Activated naive CD4-positive, alpha-beta T cell treated with anti-CD3 and anti-CD28 coated beads, Interleukin-2, amount 10 ng/mL, durations not matched to agents 7 days and 5 days (primary cell): ENCODE measurements at regions not wholly inside any gene's neighbourhood (a gene's known extent, or its start where the extent isn't known, plus 50 kb on each side); places are given as distances from the start of the nearest gene placed in this dataset.

ENCODE experiments used
- CTCF ChIA-PET: fragments of 350-600 bp; sonication (Branson Sonifier 250); formaldehyde crosslinking; loops from one replicate; lab custom pipeline; 2021; ENCODE audit warnings: antibody characterized with exemption; lab: Charles Lee
- DNase-seq: peaks from one replicate; pipeline ENCODE4 v3.0.0-alpha.2; 2020
- H3K27ac Mint-ChIP-seq: one replicate; pipeline ENCODE4 v1.8.0; 2021; ENCODE audit warnings: mild to moderate bottlenecking, moderate library complexity, mixed read lengths
- H3K27me3 Mint-ChIP-seq: one replicate; pipeline ENCODE4 v1.8.0; 2021; ENCODE audit warnings: mild to moderate bottlenecking, mixed read lengths
- H3K36me3 Mint-ChIP-seq: one replicate; pipeline ENCODE4 v1.8.0; 2021; ENCODE audit warnings: mixed read lengths
- H3K4me1 Mint-ChIP-seq: one replicate; pipeline ENCODE4 v1.8.0; 2021; ENCODE audit warnings: mixed read lengths
- H3K4me3 Mint-ChIP-seq: one replicate; pipeline ENCODE4 v1.8.0; 2021; ENCODE audit warnings: mild to moderate bottlenecking, moderate library complexity, mixed read lengths
- H3K9me3 Mint-ChIP-seq: one replicate; pipeline ENCODE4 v1.8.0; 2021; ENCODE audit warnings: mixed read lengths

DNA sequence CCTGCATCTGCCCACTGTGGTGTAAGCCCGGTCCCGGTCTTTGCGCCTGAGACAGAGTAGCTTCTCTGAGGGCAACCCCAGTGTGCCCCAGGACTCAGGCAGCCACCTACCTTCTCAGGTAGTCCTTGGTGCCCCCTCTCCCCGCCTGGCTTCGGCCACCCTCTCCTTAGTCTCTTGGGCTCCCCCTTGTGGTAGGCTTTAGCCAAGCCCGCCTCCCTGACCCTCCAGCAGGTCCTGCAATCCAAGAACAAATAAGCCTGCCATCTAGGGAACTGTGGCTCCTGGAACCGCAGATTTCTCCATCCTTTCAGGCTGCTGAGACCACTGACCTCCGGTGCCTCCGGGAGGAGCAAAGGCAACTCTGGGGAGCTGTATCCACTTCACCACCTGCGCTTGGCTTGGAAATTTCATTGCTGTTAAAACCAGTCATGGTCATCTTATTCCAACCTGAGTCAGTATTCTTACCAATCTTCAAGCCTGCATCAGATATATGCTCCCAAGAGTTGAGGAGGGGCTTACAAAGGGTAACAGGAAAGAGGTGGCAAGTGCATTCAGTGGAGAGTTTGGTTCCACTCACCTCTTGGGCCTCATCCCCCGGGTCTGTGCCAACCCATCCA lies 52.8 kb upstream of the TENM4 start:
- Mint-ChIP-seq H3K9me3 (peaks cover 2% of the 10 kb centered on the region), H3K4me3 (no peak overlapping the region), H3K27me3 (no peaks in the 10 kb centered on the region), H3K4me1 (no peaks in the 10 kb centered on the region), H3K36me3 (no peaks in the 10 kb centered on the region), H3K27ac (no peak overlapping the region)
- DNase-seq = peak; percentile 53
- CTCF ChIA-PET = interaction anchor here (1.1 to 3.1 kb wide), 5 partner anchors 9 to 849 kb away, joined by 3 to 13 read pairs (median 4); no protein-coding TSS in a partner anchor

DNA sequence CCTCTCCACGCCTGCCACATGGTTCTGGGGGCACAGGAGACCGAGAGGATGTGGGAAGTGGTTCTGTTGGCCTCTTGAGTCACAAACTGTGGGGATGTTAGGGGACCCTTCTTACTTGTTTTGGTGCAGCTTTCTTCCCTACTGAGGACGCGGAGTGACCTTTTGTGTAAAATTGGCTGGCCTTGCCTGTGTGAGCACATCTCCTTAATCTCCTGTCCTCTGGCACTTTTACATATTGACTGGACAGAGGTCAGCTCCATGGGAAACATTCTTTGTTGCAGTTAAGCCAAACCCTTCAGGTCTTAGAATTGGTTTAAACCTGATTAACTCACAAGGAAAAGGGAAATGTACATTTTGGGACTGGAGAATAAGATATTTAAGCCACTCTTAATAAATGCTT lies 51.2 kb upstream of the TENM4 start:
- CTCF ChIA-PET = interaction anchor here (0.7 to 3.1 kb wide), 5 partner anchors 9 to 847 kb away, joined by 3 to 13 read pairs (median 4); no protein-coding TSS in a partner anchor
- Mint-ChIP-seq H3K4me3 (no peak overlapping the region), H3K27me3 (no peaks in the 10 kb centered on the region), H3K36me3 (no peaks in the 10 kb centered on the region), H3K4me1 (no peaks in the 10 kb centered on the region), H3K9me3 (no peaks in the 10 kb centered on the region), H3K27ac (no peak overlapping the region)
- no peak for DNase-seq
